A673 (cell line): ENCODE measurements at regions not wholly inside any gene's neighbourhood (a gene's known extent, or its start where the extent isn't known, plus 50 kb on each side); places are given as distances from the start of the nearest gene placed in this dataset.

ENCODE experiments used
- BruUV-seq: library from RNA; stranded (reverse); fragments of 400-500 nt; replicated peaks from 2 replicates; lab custom pipeline; 2021; lab: Mats Ljungman, UMichigan
- CTCF ChIA-PET: fragments of 300-600 bp; sonication (Branson Sonifier 250); formaldehyde crosslinking; loops from one replicate; lab custom pipeline; 2022; ENCODE audit warnings: antibody characterized with exemption; lab: Charles Lee
- POLR2A ChIA-PET: fragments of 300-600 bp; sonication (Branson Sonifier 250); formaldehyde crosslinking; loops from one replicate; lab custom pipeline; 2022; ENCODE audit warnings: antibody characterized with exemption; ENCODE audit not compliant: low non-redundant PET; lab: Charles Lee
- DNase-seq: peaks from one replicate; pipeline ENCODE4 v3.0.0-alpha.2; 2015; ENCODE audit warnings: low spot score
- H3K27ac ChIP-seq: fragments of 200-600 bp; sonication (generic); 2 replicates; pipeline ENCODE4 v1.5.1; 2016; ENCODE audit warnings: mixed run types, low read depth, mild to moderate bottlenecking, mixed read lengths, antibody characterized with exemption, low read length; ENCODE audit not compliant: poor library complexity, severe bottlenecking
- H3K27me3 ChIP-seq: fragments of 200-600 bp; sonication (generic); replicated peaks from 2 replicates; pipeline ENCODE4 v1.6.1; 2017; ENCODE audit warnings: mixed run types, low read depth, mild to moderate bottlenecking, mixed read lengths, antibody characterized with exemption, low read length; ENCODE audit not compliant: insufficient read depth, poor library complexity
- H3K36me3 ChIP-seq: fragments of 200-600 bp; sonication (generic); 2 replicates; pipeline ENCODE4 v1.6.1; 2016; ENCODE audit warnings: mixed run types, mild to moderate bottlenecking, mixed read lengths, antibody characterized with exemption, low read length; ENCODE audit not compliant: insufficient read depth, poor library complexity, severe bottlenecking
- H3K4me1 ChIP-seq: fragments of 200-600 bp; sonication (generic); 2 replicates; pipeline ENCODE4 v1.6.1; 2017; ENCODE audit warnings: mixed run types, mild to moderate bottlenecking, mixed read lengths, antibody characterized with exemption, low read length; ENCODE audit not compliant: insufficient read depth, poor library complexity, severe bottlenecking
- H3K4me3 ChIP-seq: fragments of 200-600 bp; sonication (generic); 2 replicates; pipeline ENCODE4 v1.5.1; 2016; ENCODE audit warnings: low read depth, mixed run types, mild to moderate bottlenecking, mixed read lengths, low read length; ENCODE audit not compliant: poor library complexity, severe bottlenecking
- H3K9me3 ChIP-seq: fragments of 200-600 bp; sonication (generic); 2 replicates; pipeline ENCODE4 v1.6.1; 2016; ENCODE audit warnings: mixed run types, low read depth, mild to moderate bottlenecking, mixed read lengths, antibody characterized with exemption, low read length; ENCODE audit not compliant: poor library complexity, severe bottlenecking
- CTCF ChIP-seq: fragments of 300-800, 200-600 bp; sonication (generic); conservative IDR thresholded peaks from 2 replicates; pipeline ENCODE4 v1.5.1; 2017; ENCODE audit warnings: low read depth, mild to moderate bottlenecking, antibody characterized with exemption, low read length, moderate library complexity, mixed read lengths
- EZH2 ChIP-seq: fragments of 200-600 bp; sonication (generic); IDR thresholded peaks from 2 replicates; pipeline ENCODE4 v1.6.1; 2017; ENCODE audit warnings: borderline replicate concordance, low read depth, mild to moderate bottlenecking, mixed read lengths, antibody characterized with exemption, low read length; ENCODE audit not compliant: poor library complexity, severe bottlenecking
- intact Hi-C: fragments of 100-400 bp; cut with micrococcal nuclease; formaldehyde crosslinking; loops from one replicate; pipeline ENCODE4 v1.10.0; 2022; ENCODE audit not compliant: unreplicated experiment

DNA sequence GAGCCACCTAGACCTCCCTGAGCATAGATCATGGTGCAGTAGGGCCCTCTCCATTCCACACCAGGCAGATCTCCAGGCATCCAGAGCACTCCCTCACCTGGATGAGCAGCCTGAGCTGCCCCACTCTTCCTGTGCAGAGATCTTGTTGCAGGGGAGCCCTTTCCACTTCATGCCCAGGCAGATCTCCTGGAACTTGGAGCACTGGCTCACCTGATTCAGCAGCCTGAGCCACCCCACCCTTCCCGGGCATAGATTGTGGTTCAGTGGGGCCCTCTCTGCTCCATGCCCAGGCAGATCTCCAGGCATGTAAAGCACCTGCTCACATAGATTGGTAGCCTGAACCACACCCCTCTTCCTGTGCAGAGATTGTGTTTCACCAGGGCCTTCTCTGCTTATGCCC, 78.0 kb downstream of the SEC16B start:
- ChIA-PET CTCF (no interaction called here), POLR2A (no interaction called here)
- Histone ChIP-seq H3K9me3 (peaks cover 6% of the 10 kb centered on the region), H3K27me3 (no peaks in the 10 kb centered on the region), H3K4me3 (no peak overlapping the region), H3K27ac (no peak overlapping the region), H3K36me3 (no peaks in the 10 kb centered on the region), H3K4me1 (no peaks in the 10 kb centered on the region)
- DNase-seq = no peak
- TF ChIP-seq CTCF = no peak
- TF ChIP-seq EZH2 = no peak
- intact Hi-C loops = no loop called here
- no TSS peak for BruUV-seq

- H3K27ac ChIP-seq = no peak overlapping the region
- no peak overlapping the region for H3K4me3 ChIP-seq
- BruUV-seq = no TSS peak
- ChIA-PET POLR2A (no interaction called here), CTCF (no interaction called here)
- no peaks in the 10 kb centered on the region for H3K4me1 ChIP-seq
- peaks cover 6% of the 10 kb centered on the region for H3K9me3 ChIP-seq
- H3K27me3 ChIP-seq = no peaks in the 10 kb centered on the region
- intact Hi-C loops = no loop called here
- H3K36me3 ChIP-seq = no peaks in the 10 kb centered on the region
- TF ChIP-seq EZH2 (no peak), CTCF (no peak)
- no peak for DNase-seq
These were observed 79.4 kb downstream of the SEC16B start for GRCh38 chr1:177890479-177890878.

- no peaks in the 10 kb centered on the region for H3K36me3 ChIP-seq
- CTCF ChIA-PET = no interaction called here
- TF ChIP-seq EZH2 (no peak), CTCF (no peak)
- H3K4me1 ChIP-seq = no peaks in the 10 kb centered on the region
- no peak overlapping the region for H3K4me3 ChIP-seq
- no peaks in the 10 kb centered on the region for H3K9me3 ChIP-seq
- H3K27me3 ChIP-seq = no peaks in the 10 kb centered on the region
- POLR2A ChIA-PET = no interaction called here
- intact Hi-C loops = no loop called here
- no peak overlapping the region for H3K27ac ChIP-seq
- no peak for DNase-seq
- BruUV-seq = no TSS peak
These were observed 85.3 kb downstream of the SEC16B start for GRCh38 chr1:177884479-177885021.
